Caco-2 (cell line): ENCODE measurements at regions not wholly inside any gene's neighbourhood (a gene's known extent, or its start where the extent isn't known, plus 50 kb on each side); places are given as distances from the start of the nearest gene placed in this dataset.

Source experiments
- BruUV-seq: library from RNA; stranded (reverse); fragments of 400-500 nt; replicated peaks from 2 replicates; lab custom pipeline; 2021; lab: Mats Ljungman, UMichigan
- CTCF ChIA-PET: fragments of 300-600 bp; sonication (Branson Sonifier 250); formaldehyde crosslinking; loops from one replicate; lab custom pipeline; 2022; ENCODE audit warnings: antibody characterized with exemption; lab: Charles Lee
- POLR2A ChIA-PET: fragments of 300-600 bp; sonication (Branson Sonifier 250); formaldehyde crosslinking; loops from one replicate; lab custom pipeline; 2022; ENCODE audit warnings: antibody characterized with exemption; lab: Charles Lee
- DNase-seq, 2 experiments: peaks; one replicate each; pipeline versions ENCODE4 v3.0.0 to v3.0.0-alpha.2; 2020 to 2022
- H3K27me3 ChIP-seq: replicated peaks from 2 replicates; pipeline ENCODE4 v1.6.0; 2011; ENCODE audit warnings: low read length; ENCODE audit not compliant: control insufficient read depth, insufficient read depth
- H3K36me3 ChIP-seq: 2 replicates; pipeline ENCODE4 v1.5.1; 2011; ENCODE audit warnings: low read length; ENCODE audit not compliant: control insufficient read depth, insufficient read depth
- H3K4me1 ChIP-seq: fragments of 250-450 bp; sonication (Bioruptor Pico); 2 replicates; pipeline ENCODE4 v1.5.1; 2020; ENCODE audit warnings: mild to moderate bottlenecking
- H3K4me3 ChIP-seq: 2 replicates; pipeline ENCODE4 v1.5.1; 2011; ENCODE audit warnings: low read depth, mild to moderate bottlenecking, control low read depth, low read length
- H3K9me3 ChIP-seq: fragments of 250-450 bp; sonication (Bioruptor Pico); 2 replicates; pipeline ENCODE4 v1.5.1; 2020; ENCODE audit warnings: mild to moderate bottlenecking, moderate library complexity
- H3K27ac Mint-ChIP-seq: one replicate; pipeline ENCODE4 v1.8.0; 2022; ENCODE audit warnings: mixed read lengths; ENCODE audit not compliant: unreplicated experiment
- H3K27me3 Mint-ChIP-seq: one replicate; pipeline ENCODE4 v1.8.0; 2022; ENCODE audit warnings: mixed read lengths; ENCODE audit not compliant: insufficient read depth, unreplicated experiment
- H3K36me3 Mint-ChIP-seq: one replicate; pipeline ENCODE4 v1.8.0; 2022; ENCODE audit warnings: mild to moderate bottlenecking, mixed read lengths; ENCODE audit not compliant: insufficient read depth, unreplicated experiment
- H3K4me1 Mint-ChIP-seq: one replicate; pipeline ENCODE4 v1.8.0; 2022; ENCODE audit warnings: low read depth, mixed read lengths; ENCODE audit not compliant: unreplicated experiment
- H3K4me3 Mint-ChIP-seq: one replicate; pipeline ENCODE4 v1.8.0; 2022; ENCODE audit warnings: mild to moderate bottlenecking, moderate library complexity, mixed read lengths; ENCODE audit not compliant: unreplicated experiment
- H3K9me3 Mint-ChIP-seq: one replicate; pipeline ENCODE4 v1.8.0; 2022; ENCODE audit warnings: mixed read lengths; ENCODE audit not compliant: unreplicated experiment
- CTCF ChIP-seq, 2 experiments: fragments of 200-600 bp in 1 of 2; IDR thresholded peaks; 1 replicate in 1 of 2; 2 replicates in 1 of 2; pipeline versions ENCODE4 v1.5.1 to v1.8.0; 2011 to 2022; ENCODE audit warnings: antibody characterized with exemption in 1 of 2, control low read depth in 1 of 2, inconsistent platforms in 1 of 2, low read depth in 1 of 2, low read length in 1 of 2, mild to moderate bottlenecking in 1 of 2, moderate library complexity in 1 of 2; ENCODE audit not compliant: insufficient read depth in 1 of 2, severe bottlenecking in 1 of 2, unreplicated experiment in 1 of 2
- intact Hi-C: fragments of 100-400 bp; cut with micrococcal nuclease; formaldehyde crosslinking; loops from one replicate; pipeline ENCODE4 v1.10.0; 2022; ENCODE audit not compliant: unreplicated experiment

- no peak overlapping the region for H3K4me3 Mint-ChIP-seq
- H3K9me3 ChIP-seq, result no peaks in the 10 kb centered on the region
- no peaks in the 10 kb centered on the region for H3K4me1 Mint-ChIP-seq
- peaks cover 5% of the 10 kb centered on the region for H3K27me3 Mint-ChIP-seq
- no peaks in the 10 kb centered on the region for H3K4me1 ChIP-seq
- no peak for DNase-seq
- no peaks in the 10 kb centered on the region for H3K9me3 Mint-ChIP-seq
- no peak for TF ChIP-seq CTCF (IDR thresholded peaks at IDR 0.05; ENCODE audit: insufficient read depth in 1 of 2, low read depth in 1 of 2, low read length in 1 of 2, severe bottlenecking in 1 of 2, unreplicated experiment in 1 of 2)
- no peaks in the 10 kb centered on the region for H3K36me3 ChIP-seq
- ChIA-PET POLR2A (no interaction called here), CTCF (no interaction called here)
- no peak overlapping the region for H3K4me3 ChIP-seq
- BruUV-seq, result no TSS peak
- intact Hi-C loops, result no loop called here
- H3K36me3 Mint-ChIP-seq, result no peaks in the 10 kb centered on the region
- no peak overlapping the region for H3K27ac Mint-ChIP-seq
- no peaks in the 10 kb centered on the region for H3K27me3 ChIP-seq
Observed at GRCh38 chr9:86705490-86705889, 241.8 kb downstream of the GAS1 start.

- Histone ChIP-seq H3K36me3 (no peaks in the 10 kb centered on the region), H3K27me3 (no peaks in the 10 kb centered on the region), H3K9me3 (no peaks in the 10 kb centered on the region), H3K4me3 (no peak overlapping the region), H3K4me1 (no peaks in the 10 kb centered on the region)
- no peaks in the 10 kb centered on the region for H3K4me1 Mint-ChIP-seq
- no peak overlapping the region for H3K27ac Mint-ChIP-seq
- POLR2A ChIA-PET, result no interaction called here
- H3K27me3 Mint-ChIP-seq, result peaks cover 7% of the 10 kb centered on the region
- BruUV-seq, result no TSS peak
- intact Hi-C loops, result no loop called here
- no peaks in the 10 kb centered on the region for H3K36me3 Mint-ChIP-seq
- H3K4me3 Mint-ChIP-seq, result no peak overlapping the region
- CTCF ChIA-PET, result no interaction called here
- DNase-seq, result no peak
- H3K9me3 Mint-ChIP-seq, result no peaks in the 10 kb centered on the region
- TF ChIP-seq CTCF (IDR thresholded peaks at IDR 0.05; ENCODE audit: insufficient read depth in 1 of 2, low read depth in 1 of 2, low read length in 1 of 2, severe bottlenecking in 1 of 2, unreplicated experiment in 1 of 2), result no peak
Observed at GRCh38 chr9:86703346-86703745, 244.0 kb downstream of the GAS1 start.

- H3K9me3 Mint-ChIP-seq, result no peaks in the 10 kb centered on the region
- intact Hi-C loops, result no loop called here
- no peak overlapping the region for H3K27ac Mint-ChIP-seq
- TF ChIP-seq CTCF (IDR thresholded peaks at IDR 0.05; ENCODE audit: insufficient read depth in 1 of 2, low read depth in 1 of 2, low read length in 1 of 2, severe bottlenecking in 1 of 2, unreplicated experiment in 1 of 2), result no peak
- no peaks in the 10 kb centered on the region for H3K4me1 Mint-ChIP-seq
- Histone ChIP-seq H3K4me1 (no peaks in the 10 kb centered on the region), H3K9me3 (no peaks in the 10 kb centered on the region), H3K4me3 (no peak overlapping the region), H3K36me3 (no peaks in the 10 kb centered on the region), H3K27me3 (no peaks in the 10 kb centered on the region)
- peaks cover 2% of the 10 kb centered on the region for H3K27me3 Mint-ChIP-seq
- ChIA-PET CTCF (no interaction called here), POLR2A (no interaction called here)
- H3K4me3 Mint-ChIP-seq, result no peak overlapping the region
- DNase-seq, result no peak
- no peaks in the 10 kb centered on the region for H3K36me3 Mint-ChIP-seq
- no TSS peak for BruUV-seq
Observed at GRCh38 chr9:86700629-86701028, 246.7 kb downstream of the GAS1 start.
